ENCODE measurements at regions not wholly inside any gene's neighbourhood (a gene's known extent, or its start where the extent isn't known, plus 50 kb on each side); places are given as distances from the start of the nearest gene placed in this dataset.

DNA sequence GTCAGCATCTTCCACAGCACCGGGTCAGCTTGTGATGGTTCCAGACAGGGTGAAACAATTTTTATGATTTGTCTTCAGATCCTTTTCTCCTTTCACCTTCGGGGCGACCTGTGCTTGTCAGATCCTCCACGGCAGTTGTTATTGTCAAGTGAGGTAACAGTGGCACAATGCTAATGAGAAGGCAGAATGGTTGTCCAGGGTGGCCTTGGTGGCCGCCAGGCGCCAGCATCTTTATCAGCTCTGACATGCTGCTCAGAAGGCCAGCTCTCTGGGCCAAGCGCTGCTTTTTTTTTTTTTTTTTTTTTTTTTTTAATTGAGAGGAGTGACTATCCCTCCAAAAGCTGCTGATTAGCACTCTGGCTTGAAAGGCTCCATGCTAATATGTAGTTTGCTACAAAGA lies 52.3 kb upstream of the MGAT5 start:
- TF ChIP-seq, protein P1, sequence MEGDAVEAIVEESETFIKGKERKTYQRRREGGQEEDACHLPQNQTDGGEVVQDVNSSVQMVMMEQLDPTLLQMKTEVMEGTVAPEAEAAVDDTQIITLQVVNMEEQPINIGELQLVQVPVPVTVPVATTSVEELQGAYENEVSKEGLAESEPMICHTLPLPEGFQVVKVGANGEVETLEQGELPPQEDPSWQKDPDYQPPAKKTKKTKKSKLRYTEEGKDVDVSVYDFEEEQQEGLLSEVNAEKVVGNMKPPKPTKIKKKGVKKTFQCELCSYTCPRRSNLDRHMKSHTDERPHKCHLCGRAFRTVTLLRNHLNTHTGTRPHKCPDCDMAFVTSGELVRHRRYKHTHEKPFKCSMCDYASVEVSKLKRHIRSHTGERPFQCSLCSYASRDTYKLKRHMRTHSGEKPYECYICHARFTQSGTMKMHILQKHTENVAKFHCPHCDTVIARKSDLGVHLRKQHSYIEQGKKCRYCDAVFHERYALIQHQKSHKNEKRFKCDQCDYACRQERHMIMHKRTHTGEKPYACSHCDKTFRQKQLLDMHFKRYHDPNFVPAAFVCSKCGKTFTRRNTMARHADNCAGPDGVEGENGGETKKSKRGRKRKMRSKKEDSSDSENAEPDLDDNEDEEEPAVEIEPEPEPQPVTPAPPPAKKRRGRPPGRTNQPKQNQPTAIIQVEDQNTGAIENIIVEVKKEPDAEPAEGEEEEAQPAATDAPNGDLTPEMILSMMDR (conservative IDR thresholded peaks at IDR 0.05 in 1 of 2, IDR thresholded peaks at IDR 0.05 in 1 of 2; ENCODE audit: extremely low read depth in 1 of 2, insufficient read depth in 1 of 2, low read depth in 1 of 2, low read length in 2 of 2) = no peak
- no peak for TF ChIP-seq EZH2 (IDR thresholded peaks at IDR 0.05; ENCODE audit: borderline replicate concordance, low read length)

Measured in mammary epithelial cell (primary cell).